GM08714 (cell line): ENCODE measurements at regions not wholly inside any gene's neighbourhood (a gene's known extent, or its start where the extent isn't known, plus 50 kb on each side); places are given as distances from the start of the nearest gene placed in this dataset.

Experiments
- H3K4me3 ChIP-seq: fragments of 200-500 bp; sonication (Bioruptor generic); 2 replicates; pipeline ENCODE4 v1.5.1; 2014; ENCODE audit warnings: mild to moderate bottlenecking, low read length, inconsistent platforms
- ZNF274 ChIP-seq: IDR thresholded peaks from 2 replicates; pipeline ENCODE4 v1.6.1; 2012; ENCODE audit warnings: mild to moderate bottlenecking, low read depth, low read length

- TF ChIP-seq ZNF274, result no peak
- H3K4me3 ChIP-seq, result no peak overlapping the region
These were observed 253.8 kb downstream of the LTN1 start for GRCh38 chr21:28738882-28739281.

- H3K4me3 ChIP-seq, result no peak overlapping the region
- TF ChIP-seq ZNF274, result no peak
These were observed 254.3 kb downstream of the LTN1 start for GRCh38 chr21:28738420-28738704.

GRCh38 chr21:28737674-28738419, 254.8 kb downstream of the LTN1 start:
- H3K4me3 ChIP-seq, result no peak overlapping the region
- TF ChIP-seq ZNF274, result no peak

- TF ChIP-seq ZNF274, result no peak
- H3K4me3 ChIP-seq, result no peak overlapping the region
These were observed 258.0 kb downstream of the LTN1 start for GRCh38 chr21:28734522-28735175.

GRCh38 chr21:28731700-28732321, 260.9 kb downstream of the LTN1 start:
- no peak for TF ChIP-seq ZNF274
- H3K4me3 ChIP-seq, result no peak overlapping the region

- no peak overlapping the region for H3K4me3 ChIP-seq
- no peak for TF ChIP-seq ZNF274
These were observed 262.8 kb downstream of the LTN1 start for GRCh38 chr21:28729887-28730286.

- no peak for TF ChIP-seq ZNF274
- H3K4me3 ChIP-seq, result no peak overlapping the region
These were observed 264.9 kb downstream of the LTN1 start for GRCh38 chr21:28727809-28728208.

GRCh38 chr21:28725396-28725795, 267.3 kb downstream of the LTN1 start:
- TF ChIP-seq ZNF274, result no peak
- no peak overlapping the region for H3K4me3 ChIP-seq

GRCh38 chr21:28723646-28724045, 269.0 kb downstream of the LTN1 start:
- TF ChIP-seq ZNF274, result no peak

GRCh38 chr21:28719723-28720122, 273.0 kb downstream of the LTN1 start:
- no peak overlapping the region for H3K4me3 ChIP-seq
- TF ChIP-seq ZNF274, result no peak

More at GRCh38 chr21:28723646-28724045, 269.0 kb downstream of the LTN1 start:
- H3K4me3 ChIP-seq, result no peak overlapping the region

- no peak for TF ChIP-seq ZNF274
- no peak overlapping the region for H3K4me3 ChIP-seq
These were observed 277.8 kb downstream of the LTN1 start for GRCh38 chr21:28714777-28715464.

GRCh38 chr21:28712411-28712810, 280.3 kb downstream of the LTN1 start:
- TF ChIP-seq ZNF274, result no peak
- no peak overlapping the region for H3K4me3 ChIP-seq

- H3K4me3 ChIP-seq, result no peak overlapping the region
- TF ChIP-seq ZNF274, result no peak
These were observed 287.1 kb downstream of the LTN1 start for GRCh38 chr21:28705616-28706015.

- no peak for TF ChIP-seq ZNF274
These were observed 287.9 kb downstream of the LTN1 start for GRCh38 chr21:28704746-28705145.

GRCh38 chr21:28703861-28704260, 288.8 kb downstream of the LTN1 start:
- no peak for TF ChIP-seq ZNF274
- H3K4me3 ChIP-seq, result no peak overlapping the region

More at GRCh38 chr21:28704746-28705145, 287.9 kb downstream of the LTN1 start:
- no peak overlapping the region for H3K4me3 ChIP-seq
